Astrocyte (in vitro differentiated cells and primary cell): ENCODE measurements at regions not wholly inside any gene's neighbourhood (a gene's known extent, or its start where the extent isn't known, plus 50 kb on each side); places are given as distances from the start of the nearest gene placed in this dataset.

Experiments used
- CTCF ChIP-seq: IDR thresholded peaks from 2 replicates; pipeline ENCODE4 v1.5.1; 2011; ENCODE audit warnings: low read depth, mild to moderate bottlenecking, inconsistent platforms, low read length, moderate library complexity; ENCODE audit not compliant: insufficient read depth
- EZH2 ChIP-seq: IDR thresholded peaks from 2 replicates; pipeline ENCODE4 v1.6.1; 2012; ENCODE audit warnings: mild to moderate bottlenecking, low read length, inconsistent platforms; ENCODE audit not compliant: insufficient read depth

GRCh38 chr5:30846171-30846570 is 347.3 kb upstream of the CDH6 start:
- no peak for TF ChIP-seq CTCF
- TF ChIP-seq EZH2, result no peak
